CD4-positive, CD25-positive, alpha-beta regulatory T cell (primary cell): ENCODE measurements at regions not wholly inside any gene's neighbourhood (a gene's known extent, or its start where the extent isn't known, plus 50 kb on each side); places are given as distances from the start of the nearest gene placed in this dataset.
"Not testable (repeated sequence)": the region's sequence is repeated elsewhere in the genome, so short reads cannot be mapped to it uniquely, and the experiment has no call there.

Experiments used
- ATAC-seq, 2 donors: fragments of 150-1000 bp; cut with Tn5 transposase; one replicate each; pipeline ENCODE4 v1.10.0; 2021; ENCODE audit warnings: low read depth in 2 of 2, moderate number of reproducible peaks in 2 of 2, moderate library complexity in 1 of 2
- DNase-seq, 3 donors: peaks; one replicate each; pipeline versions ENCODE4 v3.0.0 to v3.0.0-alpha.2; 2012 to 2022; ENCODE audit warnings: mixed read lengths in 1 of 3
- H3K27ac ChIP-seq: one replicate; pipeline ENCODE4 v1.7.0; 2013; ENCODE audit warnings: mild to moderate bottlenecking, low read length; ENCODE audit not compliant: insufficient read depth, poor library complexity, severe bottlenecking
- H3K27me3 ChIP-seq: one replicate; pipeline ENCODE4 v1.7.0; 2013; ENCODE audit warnings: low read length; ENCODE audit not compliant: control insufficient read depth, insufficient read depth
- H3K36me3 ChIP-seq: one replicate; pipeline ENCODE4 v1.7.0; 2013; ENCODE audit warnings: mild to moderate bottlenecking, low read length, moderate library complexity; ENCODE audit not compliant: control insufficient read depth, insufficient read depth
- H3K4me1 ChIP-seq: 2 replicates; pipeline ENCODE4 v1.7.0; 2013; ENCODE audit warnings: mild to moderate bottlenecking, low read length; ENCODE audit not compliant: insufficient read depth, control insufficient read depth, poor library complexity, severe bottlenecking
- H3K4me3 ChIP-seq: one replicate; pipeline ENCODE4 v1.7.0; 2013; ENCODE audit warnings: low read depth, mild to moderate bottlenecking, low read length, moderate library complexity
- H3K9me3 ChIP-seq, 2 experiments: 1 replicate in 1 of 2; 2 replicates in 1 of 2; pipeline ENCODE4 v1.7.0; 2013; ENCODE audit warnings: low read length in 2 of 2, mild to moderate bottlenecking in 1 of 2, moderate library complexity in 1 of 2; ENCODE audit not compliant: control insufficient read depth in 2 of 2
- H3K27ac Mint-ChIP-seq, 3 donors: one replicate each; pipeline ENCODE4 v1.8.0; 2020 to 2022; ENCODE audit warnings: mild to moderate bottlenecking in 3 of 3, mixed read lengths in 3 of 3, moderate library complexity in 2 of 3
- H3K27me3 Mint-ChIP-seq: one replicate; pipeline ENCODE4 v1.8.0; 2022; ENCODE audit warnings: mild to moderate bottlenecking, mixed read lengths
- H3K36me3 Mint-ChIP-seq: one replicate; pipeline ENCODE4 v1.8.0; 2020; ENCODE audit warnings: mixed read lengths
- H3K4me1 Mint-ChIP-seq, 4 donors: one replicate each; pipeline ENCODE4 v1.8.0; 2020 to 2022; ENCODE audit warnings: mixed read lengths in 4 of 4, mild to moderate bottlenecking in 1 of 4
- H3K4me3 Mint-ChIP-seq, 4 donors: one replicate each; pipeline ENCODE4 v1.8.0; 2020 to 2022; ENCODE audit warnings: mild to moderate bottlenecking in 4 of 4, mixed read lengths in 4 of 4, moderate library complexity in 3 of 4
- H3K9me3 Mint-ChIP-seq, 7 donors: one replicate each; pipeline ENCODE4 v1.8.0; 2020 to 2022; ENCODE audit warnings: mixed read lengths in 7 of 7, mild to moderate bottlenecking in 3 of 7, moderate library complexity in 2 of 7

DNA sequence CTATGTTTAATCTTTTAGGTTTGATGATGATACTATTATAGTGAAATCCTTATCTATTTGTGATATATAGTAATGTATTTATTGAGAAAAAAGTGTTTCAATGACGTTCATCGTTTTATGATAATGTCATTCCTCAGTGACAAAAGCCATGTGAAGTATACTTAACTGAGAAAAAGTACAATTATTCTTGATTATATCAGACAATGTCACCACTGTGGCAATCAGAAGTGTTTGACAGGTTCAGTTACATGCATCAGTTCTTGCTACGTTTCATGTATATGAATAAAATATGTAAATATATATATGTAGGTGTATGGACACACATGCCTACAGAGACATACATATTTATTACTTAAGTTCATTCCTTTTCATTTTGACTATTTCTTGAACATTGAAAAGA lies 341.5 kb upstream of the CDH10 start:
- no peak for ATAC-seq
- H3K4me3 Mint-ChIP-seq: no peak overlapping the region

DNA sequence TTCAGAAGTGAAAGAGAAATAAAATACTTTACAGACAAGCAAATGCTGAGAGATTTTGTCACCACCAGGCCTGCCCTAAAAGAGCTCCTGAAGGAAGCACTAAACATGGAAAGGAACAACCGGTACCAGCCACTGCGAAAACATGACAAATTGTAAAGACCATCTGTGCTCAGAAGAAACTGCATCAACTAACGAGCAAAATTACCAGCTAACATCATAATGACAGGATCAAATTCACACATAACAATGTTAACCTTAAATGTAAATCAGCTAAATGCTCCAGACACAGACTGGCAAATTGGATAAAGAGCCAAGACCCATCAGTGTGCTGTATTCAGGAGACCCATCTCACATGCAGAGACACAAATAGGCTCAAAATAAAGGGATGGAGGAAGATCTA lies 333.8 kb upstream of the CDH10 start:
- H3K27ac ChIP-seq, H3K4me1 ChIP-seq, H3K9me3 ChIP-seq, H3K27ac Mint-ChIP-seq, H3K27me3 Mint-ChIP-seq, H3K4me1 Mint-ChIP-seq, H3K4me3 Mint-ChIP-seq, ATAC-seq, DNase-seq, H3K36me3 ChIP-seq, H3K4me3 ChIP-seq, H3K27me3 ChIP-seq, H3K36me3 Mint-ChIP-seq: not testable (repeated sequence)
- H3K9me3 Mint-ChIP-seq: peaks cover 3 to 35% (median 9%) of the 10 kb centered on the region in 7 donors

More for the DNA sequence above, 341.5 kb upstream of the CDH10 start:
- Mint-ChIP-seq H3K4me1 (no peaks in the 10 kb centered on the region), H3K36me3 (no peaks in the 10 kb centered on the region), H3K9me3 (peaks cover 1 to 23% (median 4%) of the 10 kb centered on the region in 7 donors), H3K27me3 (no peaks in the 10 kb centered on the region), H3K27ac (no peak overlapping the region)
- Histone ChIP-seq H3K27ac (no peak overlapping the region), H3K4me3 (no peak overlapping the region), H3K9me3 (peaks cover 4% of the 10 kb centered on the region in 2 experiments), H3K36me3 (no peaks in the 10 kb centered on the region), H3K4me1 (no peaks in the 10 kb centered on the region), H3K27me3 (no peaks in the 10 kb centered on the region)
- DNase-seq: no peak

DNA sequence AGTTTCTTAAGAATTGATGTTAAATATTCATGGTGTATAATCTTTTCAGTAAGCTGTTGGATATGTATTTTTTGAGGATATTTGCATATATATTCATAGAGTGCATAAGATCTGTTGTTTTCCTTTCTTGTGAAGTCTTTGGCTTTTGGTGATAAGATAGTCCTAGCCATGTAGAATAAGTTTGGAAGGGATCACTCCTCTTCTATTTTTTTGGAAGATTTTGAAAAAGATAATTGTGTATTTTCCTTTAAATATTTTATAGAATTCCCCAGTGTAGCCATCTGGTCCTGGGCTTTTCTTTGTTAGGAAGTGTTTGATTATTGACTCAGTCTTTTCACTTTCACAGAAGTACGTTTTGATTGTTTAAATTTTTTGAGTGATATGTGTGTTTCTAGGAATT lies 318.8 kb upstream of the CDH10 start:
- H3K36me3 Mint-ChIP-seq: no peaks in the 10 kb centered on the region
- Histone ChIP-seq H3K36me3 (no peaks in the 10 kb centered on the region), H3K9me3 (peaks cover 0 to 7% of the 10 kb centered on the region in 2 experiments), H3K4me1 (no peaks in the 10 kb centered on the region), H3K4me3 (no peak overlapping the region), H3K27me3 (no peaks in the 10 kb centered on the region), H3K27ac (no peak overlapping the region)
- no peak for DNase-seq
- H3K9me3 Mint-ChIP-seq: peaks cover 0 to 27% (median 5%) of the 10 kb centered on the region in 7 donors
- no peak overlapping the region for H3K27ac Mint-ChIP-seq
- H3K4me3 Mint-ChIP-seq: no peak overlapping the region
- ATAC-seq: no peak
- no peaks in the 10 kb centered on the region for H3K4me1 Mint-ChIP-seq
- H3K27me3 Mint-ChIP-seq: no peaks in the 10 kb centered on the region

DNA sequence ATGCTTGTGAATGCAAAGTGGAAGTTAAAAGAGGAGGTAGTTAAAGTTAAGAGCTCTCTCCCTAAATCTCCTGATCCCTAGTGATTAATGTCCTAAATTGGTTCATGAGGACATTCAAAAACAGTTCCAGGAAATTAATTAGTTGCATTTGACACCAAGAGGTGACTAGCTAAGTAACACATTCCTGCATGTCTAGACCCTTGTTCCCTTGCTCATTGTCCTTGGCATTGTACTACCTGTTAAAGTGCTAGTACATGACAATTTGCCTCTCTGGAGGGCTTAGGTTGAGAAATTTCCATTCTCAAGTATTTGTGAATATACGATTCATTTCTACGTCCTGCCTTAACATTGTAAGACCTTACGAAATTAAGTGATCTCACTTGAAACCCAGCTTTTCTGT lies 278.6 kb upstream of the CDH10 start:
- H3K4me3 ChIP-seq: no peak overlapping the region
- H3K9me3 ChIP-seq: peaks cover 0 to 14% of the 10 kb centered on the region in 2 experiments
- DNase-seq (no peak), ATAC-seq (no peak)
- peaks cover 3% of the 10 kb centered on the region for H3K36me3 Mint-ChIP-seq
- no peaks in the 10 kb centered on the region for H3K27me3 ChIP-seq
- no peaks in the 10 kb centered on the region for H3K36me3 ChIP-seq
- peaks cover 0 to 38% (median 10%) of the 10 kb centered on the region in 7 donors for H3K9me3 Mint-ChIP-seq
- H3K27me3 Mint-ChIP-seq: no peaks in the 10 kb centered on the region
- H3K27ac Mint-ChIP-seq: no peak overlapping the region
- no peaks in the 10 kb centered on the region for H3K4me1 Mint-ChIP-seq
- H3K4me3 Mint-ChIP-seq: no peak overlapping the region
- no peak overlapping the region for H3K27ac ChIP-seq
- no peaks in the 10 kb centered on the region for H3K4me1 ChIP-seq

DNA sequence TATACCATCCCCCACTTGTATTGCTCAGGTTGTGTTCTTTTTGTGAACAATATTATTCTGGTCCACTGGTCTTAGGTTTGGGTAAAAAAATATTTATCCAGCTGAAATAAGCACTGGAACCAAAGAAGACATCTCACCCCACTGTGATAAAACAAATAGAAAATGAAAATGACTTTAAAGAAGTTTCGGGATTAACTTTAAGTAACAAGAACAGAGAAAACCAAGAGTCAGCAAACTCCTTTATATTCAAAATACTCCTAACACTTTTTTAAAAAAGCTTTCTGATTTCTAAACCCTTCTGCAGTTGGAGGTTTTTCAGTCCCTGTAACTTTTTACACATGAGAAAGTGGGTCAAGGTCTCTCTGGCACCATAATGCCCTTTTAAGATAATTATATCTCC lies 273.9 kb upstream of the CDH10 start:
- H3K36me3 ChIP-seq: no peaks in the 10 kb centered on the region
- no peak overlapping the region for H3K4me3 Mint-ChIP-seq
- no peak overlapping the region for H3K27ac ChIP-seq
- H3K9me3 ChIP-seq: peaks cover 11% of the 10 kb centered on the region in 2 experiments
- no peaks in the 10 kb centered on the region for H3K4me1 Mint-ChIP-seq
- H3K27me3 Mint-ChIP-seq: no peaks in the 10 kb centered on the region
- no peaks in the 10 kb centered on the region for H3K4me1 ChIP-seq
- ATAC-seq (no peak), DNase-seq (no peak)
- H3K27ac Mint-ChIP-seq: no peak overlapping the region
- no peaks in the 10 kb centered on the region for H3K27me3 ChIP-seq
- no peak overlapping the region for H3K4me3 ChIP-seq
- no peaks in the 10 kb centered on the region for H3K36me3 Mint-ChIP-seq
- peaks cover 0 to 25% (median 12%) of the 10 kb centered on the region in 7 donors for H3K9me3 Mint-ChIP-seq

DNA sequence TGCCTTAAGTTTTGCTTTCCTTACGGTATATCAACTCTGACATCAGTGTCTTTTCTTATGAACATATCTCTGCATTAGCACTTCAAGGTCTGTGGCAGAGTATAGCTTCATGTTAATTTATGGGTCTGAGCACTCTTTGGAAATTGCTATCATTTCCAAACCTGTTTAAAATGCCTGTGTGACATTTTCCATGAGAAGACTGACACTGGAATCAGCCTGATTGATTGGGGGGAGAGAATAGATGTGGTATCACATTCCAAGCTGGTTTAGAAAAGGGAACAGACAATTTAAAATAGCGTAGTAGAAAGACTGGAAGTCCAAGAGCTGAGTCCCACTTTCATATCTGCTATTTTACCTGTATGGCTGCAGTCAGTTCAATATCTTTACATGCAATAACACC lies 272.1 kb upstream of the CDH10 start:
- H3K4me3 ChIP-seq: no peak overlapping the region
- Mint-ChIP-seq H3K27me3 (no peaks in the 10 kb centered on the region), H3K4me1 (no peaks in the 10 kb centered on the region), H3K36me3 (no peaks in the 10 kb centered on the region), H3K4me3 (no peak overlapping the region), H3K27ac (no peak overlapping the region), H3K9me3 (peaks cover 0 to 17% (median 12%) of the 10 kb centered on the region in 7 donors)
- H3K27me3 ChIP-seq: no peaks in the 10 kb centered on the region
- H3K4me1 ChIP-seq: no peaks in the 10 kb centered on the region
- no peak for DNase-seq
- H3K36me3 ChIP-seq: no peaks in the 10 kb centered on the region
- no peak overlapping the region for H3K27ac ChIP-seq
- ATAC-seq: no peak
- H3K9me3 ChIP-seq: peaks cover 9 to 11% of the 10 kb centered on the region in 2 experiments

DNA sequence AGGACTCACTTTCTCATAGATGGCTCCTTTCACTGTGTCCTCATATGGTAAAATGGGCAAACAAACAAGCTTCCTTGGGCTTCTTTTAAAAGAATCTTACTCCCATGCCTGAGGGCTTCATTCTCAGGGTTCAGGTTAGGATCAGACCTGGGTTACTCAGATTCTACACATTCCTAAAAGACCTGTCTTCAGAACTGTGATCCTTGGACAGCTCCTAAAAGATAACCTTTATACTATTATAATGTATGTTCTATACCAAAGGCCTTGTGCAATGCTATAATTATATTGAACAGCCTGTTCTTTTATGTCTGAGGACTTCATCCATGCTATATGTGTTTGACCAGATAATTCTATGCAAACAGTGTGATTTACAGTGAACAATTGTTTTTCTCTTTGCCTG lies 264.4 kb upstream of the CDH10 start:
- H3K27ac Mint-ChIP-seq: no peak overlapping the region
- Histone ChIP-seq H3K27ac (no peak overlapping the region), H3K4me1 (no peaks in the 10 kb centered on the region), H3K9me3 (peaks cover 0 to 8% of the 10 kb centered on the region in 2 experiments), H3K4me3 (no peak overlapping the region), H3K36me3 (no peaks in the 10 kb centered on the region), H3K27me3 (no peaks in the 10 kb centered on the region)
- DNase-seq (no peak), ATAC-seq (no peak)
- H3K4me1 Mint-ChIP-seq: no peaks in the 10 kb centered on the region
- no peaks in the 10 kb centered on the region for H3K27me3 Mint-ChIP-seq
- peaks cover 0 to 30% (median 8%) of the 10 kb centered on the region in 7 donors for H3K9me3 Mint-ChIP-seq
- H3K4me3 Mint-ChIP-seq: no peak overlapping the region
- H3K36me3 Mint-ChIP-seq: no peaks in the 10 kb centered on the region

DNA sequence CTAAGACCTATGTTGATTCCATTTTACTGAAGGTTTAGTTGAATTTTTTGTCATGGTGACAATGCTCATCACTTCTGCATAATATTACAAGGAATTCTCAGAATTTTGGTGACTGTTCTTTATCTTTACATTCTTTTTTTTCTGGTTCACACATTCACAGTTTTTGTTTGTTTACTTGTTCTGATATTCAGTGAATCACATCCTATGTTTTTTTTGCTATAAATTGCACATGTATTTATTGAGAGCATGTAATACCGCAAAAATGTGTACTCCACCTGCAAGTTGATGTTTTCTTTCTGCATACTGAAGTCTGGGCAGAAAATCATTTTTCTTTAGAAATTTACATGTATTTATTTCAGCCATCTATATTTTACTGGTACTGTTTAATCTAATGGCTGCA lies 261.9 kb upstream of the CDH10 start:
- Mint-ChIP-seq H3K27me3 (no peaks in the 10 kb centered on the region), H3K9me3 (peaks cover 0 to 33% (median 8%) of the 10 kb centered on the region in 7 donors), H3K36me3 (no peaks in the 10 kb centered on the region), H3K4me3 (no peak overlapping the region), H3K4me1 (no peaks in the 10 kb centered on the region), H3K27ac (no peak overlapping the region)
- Histone ChIP-seq H3K36me3 (no peaks in the 10 kb centered on the region), H3K27me3 (no peaks in the 10 kb centered on the region), H3K4me1 (no peaks in the 10 kb centered on the region), H3K4me3 (no peak overlapping the region), H3K9me3 (peaks cover 0 to 8% of the 10 kb centered on the region in 2 experiments), H3K27ac (no peak overlapping the region)
- no peak for DNase-seq
- ATAC-seq: no peak
